KMS-11 (cell line): ENCODE measurements at regions not wholly inside any gene's neighbourhood (a gene's known extent, or its start where the extent isn't known, plus 50 kb on each side); places are given as distances from the start of the nearest gene placed in this dataset.

Experiments
- H2AFZ ChIP-seq: fragments of 200-600 bp; sonication (generic); 2 replicates; pipeline ENCODE4 v1.6.1; 2016; ENCODE audit warnings: antibody characterized with exemption, mixed run types, low read depth
- H3K27ac ChIP-seq: fragments of 200-600 bp; sonication (generic); 2 replicates; pipeline ENCODE4 v1.6.1; 2016; ENCODE audit warnings: mild to moderate bottlenecking, mixed run types
- H3K27me3 ChIP-seq: fragments of 200-600 bp; sonication (generic); 2 replicates; pipeline ENCODE4 v1.6.1; 2017; ENCODE audit warnings: mild to moderate bottlenecking, low read depth, mixed run types, moderate library complexity; ENCODE audit not compliant: insufficient read depth
- H3K36me3 ChIP-seq: fragments of 200-600 bp; sonication (generic); 2 replicates; pipeline ENCODE4 v1.6.1; 2017; ENCODE audit warnings: mild to moderate bottlenecking, mixed run types; ENCODE audit not compliant: insufficient read depth
- H3K4me1 ChIP-seq: fragments of 200-600 bp; sonication (generic); 2 replicates; pipeline ENCODE4 v1.6.1; 2016; ENCODE audit warnings: mild to moderate bottlenecking, low read depth, mixed run types; ENCODE audit not compliant: poor library complexity, severe bottlenecking
- H3K4me2 ChIP-seq: fragments of 200-600 bp; sonication (generic); 2 replicates; pipeline ENCODE4 v1.7.0; 2016; ENCODE audit warnings: mild to moderate bottlenecking, mixed run types
- H3K4me3 ChIP-seq: fragments of 200-600 bp; sonication (generic); IDR thresholded peaks from 2 replicates; pipeline ENCODE4 v1.6.1; 2017; ENCODE audit warnings: low read depth, low read length, mixed read lengths; ENCODE audit not compliant: insufficient read depth
- H3K79me2 ChIP-seq: fragments of 200-600 bp; sonication (generic); 2 replicates; pipeline ENCODE4 v1.6.1; 2016; ENCODE audit warnings: low read depth, mixed run types; ENCODE audit not compliant: insufficient read depth
- H3K9ac ChIP-seq: fragments of 200-600 bp; sonication (generic); 2 replicates; pipeline ENCODE4 v1.6.1; 2016; ENCODE audit warnings: mild to moderate bottlenecking, mixed run types
- H4K20me1 ChIP-seq: fragments of 200-600 bp; sonication (generic); 2 replicates; pipeline ENCODE4 v1.6.1; 2016; ENCODE audit warnings: mild to moderate bottlenecking, mixed run types; ENCODE audit not compliant: insufficient read depth
- TF ChIP-seq, protein P1 (sequence below): fragments of 200-600 bp; sonication (generic); conservative IDR thresholded peaks from 2 replicates; pipeline ENCODE4 v1.6.1; 2017; ENCODE audit warnings: low read depth, mild to moderate bottlenecking, antibody characterized with exemption, low read length, moderate library complexity, mixed read lengths

DNA sequence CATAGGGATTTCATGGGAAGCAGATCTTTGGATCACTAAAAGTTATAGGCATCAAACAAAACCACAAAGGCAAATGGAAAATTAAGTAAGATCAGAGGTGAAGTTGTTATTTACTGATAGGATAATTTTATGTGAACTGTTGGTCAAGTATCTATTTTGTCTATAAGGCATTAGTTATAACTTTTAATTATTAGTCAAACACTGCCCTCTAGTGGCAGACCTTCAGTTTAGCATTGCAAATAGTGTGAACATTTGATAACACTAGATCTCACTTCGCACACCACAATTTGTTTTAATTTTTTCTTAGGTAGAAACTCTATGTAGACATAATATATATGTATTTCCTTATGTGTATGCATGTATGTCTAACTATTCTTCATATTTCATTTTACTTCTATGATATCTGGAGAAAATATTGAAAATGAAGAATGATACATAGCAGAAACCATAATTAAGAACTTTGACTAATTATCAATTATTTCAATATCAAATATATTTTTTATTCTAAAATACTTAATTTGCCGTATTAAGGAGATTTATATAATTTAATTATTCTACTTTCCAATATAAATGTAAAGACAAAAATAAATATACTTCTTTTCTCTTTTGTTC is 214.5 kb upstream of the TACR3 start:
- TF ChIP-seq, protein P1, sequence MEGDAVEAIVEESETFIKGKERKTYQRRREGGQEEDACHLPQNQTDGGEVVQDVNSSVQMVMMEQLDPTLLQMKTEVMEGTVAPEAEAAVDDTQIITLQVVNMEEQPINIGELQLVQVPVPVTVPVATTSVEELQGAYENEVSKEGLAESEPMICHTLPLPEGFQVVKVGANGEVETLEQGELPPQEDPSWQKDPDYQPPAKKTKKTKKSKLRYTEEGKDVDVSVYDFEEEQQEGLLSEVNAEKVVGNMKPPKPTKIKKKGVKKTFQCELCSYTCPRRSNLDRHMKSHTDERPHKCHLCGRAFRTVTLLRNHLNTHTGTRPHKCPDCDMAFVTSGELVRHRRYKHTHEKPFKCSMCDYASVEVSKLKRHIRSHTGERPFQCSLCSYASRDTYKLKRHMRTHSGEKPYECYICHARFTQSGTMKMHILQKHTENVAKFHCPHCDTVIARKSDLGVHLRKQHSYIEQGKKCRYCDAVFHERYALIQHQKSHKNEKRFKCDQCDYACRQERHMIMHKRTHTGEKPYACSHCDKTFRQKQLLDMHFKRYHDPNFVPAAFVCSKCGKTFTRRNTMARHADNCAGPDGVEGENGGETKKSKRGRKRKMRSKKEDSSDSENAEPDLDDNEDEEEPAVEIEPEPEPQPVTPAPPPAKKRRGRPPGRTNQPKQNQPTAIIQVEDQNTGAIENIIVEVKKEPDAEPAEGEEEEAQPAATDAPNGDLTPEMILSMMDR: peak; percentile 87
- H3K4me2 ChIP-seq: no peak overlapping the region
- no peaks in the 10 kb centered on the region for H3K27me3 ChIP-seq
- no peak overlapping the region for H2AFZ ChIP-seq
- H3K79me2 ChIP-seq: no peaks in the 10 kb centered on the region
- H3K4me1 ChIP-seq: no peaks in the 10 kb centered on the region
- H4K20me1 ChIP-seq: no peaks in the 10 kb centered on the region
- H3K9ac ChIP-seq: no peak overlapping the region
- no peaks in the 10 kb centered on the region for H3K36me3 ChIP-seq
- no peak overlapping the region for H3K27ac ChIP-seq
- no peak overlapping the region for H3K4me3 ChIP-seq

DNA sequence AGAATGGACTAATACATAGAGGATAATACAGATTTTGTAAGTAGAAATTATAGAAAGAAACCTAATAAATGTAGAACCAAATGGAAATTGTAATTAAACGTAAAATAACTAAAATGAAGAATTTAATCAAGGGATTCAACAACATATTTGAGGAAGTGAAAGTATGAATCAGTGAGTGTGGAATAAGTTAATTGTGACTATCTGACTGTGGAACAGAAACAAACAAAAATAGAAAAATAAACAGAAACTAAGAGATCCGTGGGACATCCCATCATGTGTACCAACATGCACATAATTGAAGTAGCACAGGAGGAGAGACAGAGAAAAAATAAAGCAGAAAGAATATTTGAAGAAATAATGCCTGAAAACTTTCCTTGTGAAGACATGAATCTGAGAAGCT is 208.6 kb upstream of the TACR3 start:
- Histone ChIP-seq H3K27ac (no peak overlapping the region), H3K9ac (no peak overlapping the region), H3K27me3 (no peaks in the 10 kb centered on the region), H3K4me2 (no peak overlapping the region), H3K79me2 (no peaks in the 10 kb centered on the region), H4K20me1 (no peaks in the 10 kb centered on the region), H2AFZ (no peak overlapping the region), H3K36me3 (no peaks in the 10 kb centered on the region), H3K4me1 (no peaks in the 10 kb centered on the region), H3K4me3 (no peak overlapping the region)
- TF ChIP-seq, protein P1: no peak

DNA sequence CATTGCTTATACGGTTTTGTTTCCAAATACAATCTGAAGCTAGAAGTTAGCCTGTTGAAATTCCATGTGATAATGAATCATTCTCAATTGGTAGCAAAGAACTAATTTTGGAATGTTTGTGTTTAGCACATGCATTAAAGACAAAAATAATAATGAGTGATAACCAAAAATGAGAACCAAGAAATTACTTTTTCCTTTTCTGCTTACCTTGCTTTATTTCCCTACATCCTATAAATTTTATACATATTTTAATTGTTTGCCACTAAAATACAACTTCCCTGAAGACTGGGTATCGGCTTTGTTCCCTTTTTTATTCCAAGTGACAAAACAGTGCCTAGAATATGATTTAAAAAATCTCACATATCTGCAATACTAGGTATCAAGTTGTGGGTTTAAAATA is 203.8 kb upstream of the TACR3 start:
- no peak overlapping the region for H3K27ac ChIP-seq
- no peaks in the 10 kb centered on the region for H4K20me1 ChIP-seq
- no peak overlapping the region for H3K4me3 ChIP-seq
- no peaks in the 10 kb centered on the region for H3K4me1 ChIP-seq
- no peaks in the 10 kb centered on the region for H3K27me3 ChIP-seq
- no peak overlapping the region for H3K4me2 ChIP-seq
- no peak overlapping the region for H3K9ac ChIP-seq
- no peak overlapping the region for H2AFZ ChIP-seq
- TF ChIP-seq, protein P1: no peak
- no peaks in the 10 kb centered on the region for H3K79me2 ChIP-seq
- no peaks in the 10 kb centered on the region for H3K36me3 ChIP-seq

DNA sequence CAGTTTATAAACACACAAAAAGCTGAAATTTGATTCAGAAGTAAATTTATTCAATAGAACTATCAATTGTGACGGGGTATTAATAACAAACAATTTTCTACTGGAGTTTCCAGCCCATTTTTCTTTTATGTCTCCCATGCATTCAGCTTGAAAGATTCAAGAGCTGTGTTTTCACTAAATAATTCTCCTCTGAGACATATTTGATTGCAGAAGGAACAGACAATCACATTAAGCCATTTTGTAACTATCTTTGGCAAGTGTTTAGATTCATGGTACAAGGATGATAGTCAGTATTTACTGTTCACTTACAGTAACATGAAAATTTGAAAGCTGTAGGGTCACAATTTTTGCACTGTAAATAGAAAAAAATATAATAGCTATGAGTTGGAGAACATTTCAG is 198.4 kb upstream of the TACR3 start:
- Histone ChIP-seq H3K27ac (no peak overlapping the region), H3K9ac (no peak overlapping the region), H3K4me2 (no peak overlapping the region), H3K4me1 (peaks cover 5% of the 10 kb centered on the region), H3K27me3 (no peaks in the 10 kb centered on the region), H2AFZ (no peak overlapping the region), H3K36me3 (no peaks in the 10 kb centered on the region), H3K4me3 (no peak overlapping the region), H4K20me1 (no peaks in the 10 kb centered on the region), H3K79me2 (no peaks in the 10 kb centered on the region)
- TF ChIP-seq, protein P1: no peak
